Astrocyte (in vitro differentiated cells and primary cell): ENCODE measurements at regions not wholly inside any gene's neighbourhood (a gene's known extent, or its start where the extent isn't known, plus 50 kb on each side); places are given as distances from the start of the nearest gene placed in this dataset.

Source experiments
- DNase-seq: peaks from one replicate; pipeline ENCODE4 v3.0.0-alpha.2; 2010; ENCODE audit warnings: low read depth
- FAIRE-seq: peaks from 2 replicates; lab custom pipeline; 2011; peaks lifted over from hg19 to GRCh38; lab: Jason Lieb, UNC
- H2AFZ ChIP-seq: 2 replicates; pipeline ENCODE4 v1.6.0; 2012; ENCODE audit warnings: low read depth, low read length, inconsistent platforms
- H3K27ac ChIP-seq: 2 replicates; pipeline ENCODE4 v1.5.1; 2011; ENCODE audit warnings: low read depth, low read length, inconsistent platforms
- H3K27me3 ChIP-seq: 2 replicates; pipeline ENCODE4 v1.6.0; 2011; ENCODE audit warnings: low read length, inconsistent platforms; ENCODE audit not compliant: insufficient read depth
- H3K36me3 ChIP-seq: 2 replicates; pipeline ENCODE4 v1.5.1; 2011; ENCODE audit warnings: low read length, inconsistent platforms; ENCODE audit not compliant: insufficient read depth
- H3K4me1 ChIP-seq: 2 replicates; pipeline ENCODE4 v1.5.1; 2011; ENCODE audit warnings: low read length, inconsistent platforms; ENCODE audit not compliant: insufficient read depth
- H3K4me2 ChIP-seq: 2 replicates; pipeline ENCODE4 v1.6.0; 2012; ENCODE audit warnings: low read length, inconsistent platforms
- H3K4me3 ChIP-seq: 2 replicates; pipeline ENCODE4 v1.5.1; 2011; ENCODE audit warnings: low read depth, mild to moderate bottlenecking, low read length, inconsistent platforms; ENCODE audit not compliant: insufficient read depth
- H3K79me2 ChIP-seq: 2 replicates; pipeline ENCODE4 v1.6.0; 2012; ENCODE audit warnings: mild to moderate bottlenecking, low read length, inconsistent platforms; ENCODE audit not compliant: insufficient read depth
- H3K9ac ChIP-seq: 2 replicates; pipeline ENCODE4 v1.6.0; 2012; ENCODE audit warnings: mild to moderate bottlenecking, low read length, inconsistent platforms
- H3K9me3 ChIP-seq: 2 replicates; pipeline ENCODE4 v1.5.1; 2012; ENCODE audit warnings: low read depth, mild to moderate bottlenecking, low read length, inconsistent platforms; ENCODE audit not compliant: insufficient read depth
- H4K20me1 ChIP-seq: 2 replicates; pipeline ENCODE4 v1.6.0; 2012; ENCODE audit warnings: low read length, inconsistent platforms; ENCODE audit not compliant: insufficient read depth
- H3K27ac Mint-ChIP-seq: one replicate; pipeline ENCODE4 v1.8.0; 2021; ENCODE audit warnings: mild to moderate bottlenecking, mixed read lengths; ENCODE audit not compliant: unreplicated experiment
- H3K27me3 Mint-ChIP-seq: one replicate; pipeline ENCODE4 v1.8.0; 2021; ENCODE audit warnings: low read depth, mixed read lengths; ENCODE audit not compliant: unreplicated experiment
- H3K36me3 Mint-ChIP-seq: one replicate; pipeline ENCODE4 v1.8.0; 2021; ENCODE audit warnings: low read depth, mixed read lengths; ENCODE audit not compliant: unreplicated experiment
- H3K4me1 Mint-ChIP-seq: one replicate; pipeline ENCODE4 v1.8.0; 2021; ENCODE audit warnings: low read depth, mixed read lengths; ENCODE audit not compliant: unreplicated experiment
- H3K4me3 Mint-ChIP-seq: one replicate; pipeline ENCODE4 v1.8.0; 2021; ENCODE audit warnings: mild to moderate bottlenecking, moderate library complexity, mixed read lengths; ENCODE audit not compliant: unreplicated experiment
- H3K9me3 Mint-ChIP-seq: one replicate; pipeline ENCODE4 v1.8.0; 2021; ENCODE audit warnings: mild to moderate bottlenecking, mixed read lengths; ENCODE audit not compliant: unreplicated experiment
- CTCF ChIP-seq: IDR thresholded peaks from 2 replicates; pipeline ENCODE4 v1.5.1; 2011; ENCODE audit warnings: low read depth, mild to moderate bottlenecking, inconsistent platforms, low read length, moderate library complexity; ENCODE audit not compliant: insufficient read depth
- EZH2 ChIP-seq: IDR thresholded peaks from 2 replicates; pipeline ENCODE4 v1.6.1; 2012; ENCODE audit warnings: mild to moderate bottlenecking, low read length, inconsistent platforms; ENCODE audit not compliant: insufficient read depth

GRCh38 chr15:69724333-69724732 is 271.7 kb downstream of the RPLP1 start:
- H2AFZ ChIP-seq = no peak overlapping the region
- H3K9me3 ChIP-seq = no peaks in the 10 kb centered on the region
- H3K36me3 ChIP-seq = no peaks in the 10 kb centered on the region
- H3K27me3 ChIP-seq = peaks cover 21% of the 10 kb centered on the region
- Mint-ChIP-seq H3K4me3 (no peak overlapping the region), H3K9me3 (peaks cover 12% of the 10 kb centered on the region), H3K27ac (no peak overlapping the region), H3K4me1 (peaks cover 10% of the 10 kb centered on the region), H3K27me3 (peaks cover 63% of the 10 kb centered on the region), H3K36me3 (peaks cover 7% of the 10 kb centered on the region)
- H3K4me3 ChIP-seq = no peak overlapping the region
- TF ChIP-seq EZH2 = no peak
- DNase-seq (no peak), FAIRE-seq (no peak)
- no peaks in the 10 kb centered on the region for H3K4me1 ChIP-seq
- no peak overlapping the region for H3K27ac ChIP-seq
- no peak overlapping the region for H3K4me2 ChIP-seq
- H4K20me1 ChIP-seq = no peaks in the 10 kb centered on the region
- H3K9ac ChIP-seq = no peak overlapping the region
- H3K79me2 ChIP-seq = no peaks in the 10 kb centered on the region

- no peak overlapping the region for H3K27ac Mint-ChIP-seq
- peaks cover 7% of the 10 kb centered on the region for H3K36me3 Mint-ChIP-seq
- DNase-seq = no peak
- no peaks in the 10 kb centered on the region for H3K4me1 ChIP-seq
- no peaks in the 10 kb centered on the region for H4K20me1 ChIP-seq
- no peak for TF ChIP-seq EZH2
- no peak for TF ChIP-seq CTCF
- H3K4me1 Mint-ChIP-seq = peaks cover 10% of the 10 kb centered on the region
- H3K9me3 Mint-ChIP-seq = peaks cover 13% of the 10 kb centered on the region
- no peak overlapping the region for H2AFZ ChIP-seq
- no peaks in the 10 kb centered on the region for H3K9me3 ChIP-seq
- no peak overlapping the region for H3K27ac ChIP-seq
- peaks cover 21% of the 10 kb centered on the region for H3K27me3 ChIP-seq
- FAIRE-seq = no peak
- H3K27me3 Mint-ChIP-seq = peaks cover 56% of the 10 kb centered on the region
- H3K4me3 ChIP-seq = no peak overlapping the region
- H3K9ac ChIP-seq = no peak overlapping the region
- no peak overlapping the region for H3K4me3 Mint-ChIP-seq
- no peaks in the 10 kb centered on the region for H3K36me3 ChIP-seq
- no peak overlapping the region for H3K4me2 ChIP-seq
- no peaks in the 10 kb centered on the region for H3K79me2 ChIP-seq
These were observed 272.7 kb downstream of the RPLP1 start for GRCh38 chr15:69725275-69725674.

GRCh38 chr15:69725957-69726356 is 273.3 kb downstream of the RPLP1 start:
- no peaks in the 10 kb centered on the region for H3K4me1 ChIP-seq
- Mint-ChIP-seq H3K4me3 (no peak overlapping the region), H3K9me3 (peaks cover 10% of the 10 kb centered on the region), H3K36me3 (peaks cover 7% of the 10 kb centered on the region), H3K4me1 (peaks cover 11% of the 10 kb centered on the region), H3K27ac (peak overlapping the region; percentile 87), H3K27me3 (peaks cover 56% of the 10 kb centered on the region)
- no peaks in the 10 kb centered on the region for H3K36me3 ChIP-seq
- H3K27ac ChIP-seq = no peak overlapping the region
- no peak overlapping the region for H3K4me3 ChIP-seq
- no peak for FAIRE-seq
- no peak for TF ChIP-seq EZH2
- TF ChIP-seq CTCF = no peak
- H3K9me3 ChIP-seq = no peaks in the 10 kb centered on the region
- H3K4me2 ChIP-seq = no peak overlapping the region
- no peak overlapping the region for H2AFZ ChIP-seq
- H4K20me1 ChIP-seq = no peaks in the 10 kb centered on the region
- no peak overlapping the region for H3K9ac ChIP-seq
- H3K27me3 ChIP-seq = peaks cover 21% of the 10 kb centered on the region
- no peak for DNase-seq
- H3K79me2 ChIP-seq = no peaks in the 10 kb centered on the region
